K562 (cell line): ENCODE measurements at regions not wholly inside any gene's neighbourhood (a gene's known extent, or its start where the extent isn't known, plus 50 kb on each side); places are given as distances from the start of the nearest gene placed in this dataset.

Source experiments
- ATAC-seq: fragments of 200-7000 bp; cut with Tn5 transposase; 3 replicates; pipeline ENCODE4 v1.9.1; 2020; ENCODE audit warnings: moderate library complexity
- BruUV-seq: library from RNA; stranded (reverse); fragments of 400-500 nt; replicated peaks from 2 replicates; lab custom pipeline; 2021; lab: Mats Ljungman, UMichigan
- CTCF ChIA-PET: fragments of 300-600 bp; formaldehyde crosslinking; extraction: SDS; loops from one replicate; lab custom pipeline; 2021; ENCODE audit warnings: low intra/inter-chr PET ratio; lab: Yijun Ruan, JAX
- POLR2A ChIA-PET: fragments of 300-600, 350-650 bp; sonication (Branson Sonifier 250); formaldehyde crosslinking; extraction: SDS; loops from one replicate; lab custom pipeline; 2021; ENCODE audit warnings: antibody characterized with exemption, inconsistent platforms; lab: Yijun Ruan, JAX
- DNase-seq, 4 experiments: peaks; one replicate each; pipeline versions ENCODE4 v3.0.0 to v3.0.0-alpha.2; 2011 to 2018; ENCODE audit warnings: low spot score in 3 of 4, mixed read lengths in 3 of 4; ENCODE audit errors: extremely low read depth in 1 of 4
- FAIRE-seq: peaks from 2 replicates; lab custom pipeline; 2011; peaks lifted over from hg19 to GRCh38; lab: Jason Lieb, UNC
- H2AFZ ChIP-seq: 2 replicates; pipeline ENCODE4 v1.6.0; 2011; ENCODE audit warnings: low read depth, low read length, control low read depth, inconsistent platforms
- H3K27ac ChIP-seq: fragments of 200-600 bp; 3 replicates; pipeline ENCODE4 v1.8.0; 2011; ENCODE audit warnings: low read depth, mild to moderate bottlenecking, control low read depth, inconsistent platforms, low read length, moderate library complexity, mixed read lengths; ENCODE audit errors: extremely low read depth
- H3K27me3 ChIP-seq, 2 experiments: fragments of 300-600 bp in 1 of 2; 2 replicates in 1 of 2; 3 replicates in 1 of 2; pipeline versions ENCODE4 v1.6.0 to v1.8.0; 2011; ENCODE audit warnings: inconsistent platforms in 2 of 2, low read length in 2 of 2, mild to moderate bottlenecking in 1 of 2, mixed read lengths in 1 of 2, moderate library complexity in 1 of 2; ENCODE audit not compliant: control insufficient read depth in 2 of 2, insufficient read depth in 2 of 2
- H3K36me3 ChIP-seq: fragments of 300-600 bp; 3 replicates; pipeline ENCODE4 v1.8.0; 2011; ENCODE audit warnings: mild to moderate bottlenecking, low read length, inconsistent platforms; ENCODE audit not compliant: control insufficient read depth, insufficient read depth
- H3K4me1 ChIP-seq, 2 experiments: fragments of 200-600 bp in 1 of 2; replicated peaks in 1 of 2; 2 replicates in 1 of 2; 3 replicates in 1 of 2; pipeline versions ENCODE4 v1.5.1 to v1.8.0; 2011; ENCODE audit warnings: inconsistent platforms in 2 of 2, low read length in 2 of 2, mild to moderate bottlenecking in 1 of 2, mixed read lengths in 1 of 2, moderate library complexity in 1 of 2; ENCODE audit not compliant: control insufficient read depth in 2 of 2, insufficient read depth in 2 of 2
- H3K4me2 ChIP-seq: 2 replicates; pipeline ENCODE4 v1.6.1; 2011; ENCODE audit warnings: low read length, control low read depth, inconsistent platforms, mixed read lengths; ENCODE audit not compliant: insufficient read depth
- H3K4me3 ChIP-seq: fragments of 200-600 bp; sonication (generic), shearing (Covaris generic); 2 replicates; pipeline ENCODE4 v1.5.1; 2016; ENCODE audit warnings: control low read depth, inconsistent platforms
- H3K79me2 ChIP-seq: fragments of 200-600 bp; 3 replicates; pipeline ENCODE4 v1.8.0; 2011; ENCODE audit warnings: low read length, inconsistent platforms; ENCODE audit not compliant: control insufficient read depth, insufficient read depth
- H3K9ac ChIP-seq, 2 experiments: 2 replicates each; pipeline versions ENCODE4 v1.6.0 to v1.6.1; 2011; ENCODE audit warnings: low read depth in 2 of 2, low read length in 2 of 2, control low read depth in 1 of 2, inconsistent platforms in 1 of 2, mild to moderate bottlenecking in 1 of 2, mixed read lengths in 1 of 2; ENCODE audit not compliant: insufficient read depth in 1 of 2
- H3K9me1 ChIP-seq: one replicate; pipeline ENCODE4 v1.6.0; 2011; ENCODE audit warnings: inconsistent platforms, mild to moderate bottlenecking, low read length, moderate library complexity; ENCODE audit not compliant: control insufficient read depth, insufficient read depth
- H3K9me3 ChIP-seq: replicated peaks from 2 replicates; pipeline ENCODE4 v1.5.1; 2011; ENCODE audit warnings: low read depth, low read length, inconsistent platforms; ENCODE audit not compliant: control insufficient read depth, insufficient read depth
- H4K20me1 ChIP-seq: replicated peaks from 2 replicates; pipeline ENCODE4 v1.6.1; 2011; ENCODE audit warnings: low read length, inconsistent platforms, mixed read lengths; ENCODE audit not compliant: control insufficient read depth, insufficient read depth
- ARID1B ChIP-seq: fragments of 450-650 bp; IDR thresholded peaks from 2 replicates; pipeline ENCODE4 v1.6.1; 2016; ENCODE audit warnings: antibody characterized with exemption, mild to moderate bottlenecking, inconsistent platforms
- BRCA1 ChIP-seq, 2 experiments: fragments of 450-650 bp in 1 of 2; sonication (generic) in 1 of 2; formaldehyde crosslinking in 1 of 2; IDR thresholded peaks; 2 replicates each; pipeline versions ENCODE4 v1.5.0 to v1.6.1; 2017 to 2020; ENCODE audit warnings: mild to moderate bottlenecking in 1 of 2, missing genetic modification reagents in 1 of 2
- CREB5 ChIP-seq: fragments of 250-450 bp; sonication (Bioruptor Pico); IDR thresholded peaks from 2 replicates; pipeline ENCODE4 v1.5.0; 2020; ENCODE audit warnings: mild to moderate bottlenecking
- EGR1 ChIP-seq: fragments of 450-650 bp; conservative IDR thresholded peaks from 2 replicates; pipeline ENCODE4 v1.6.1; 2017; ENCODE audit warnings: mild to moderate bottlenecking
- PCBP1 ChIP-seq: fragments of 200-400 bp; formaldehyde crosslinking; IDR thresholded peaks from 2 replicates; pipeline ENCODE4 v1.6.1; 2018; ENCODE audit warnings: mild to moderate bottlenecking, low read depth, low read length; ENCODE audit not compliant: poor library complexity, severe bottlenecking
- PHF21A ChIP-seq: fragments of 450-650 bp; IDR thresholded peaks from 2 replicates; pipeline ENCODE4 v1.6.1; 2017; ENCODE audit warnings: low read depth, borderline replicate concordance
- SIRT6 ChIP-seq: IDR thresholded peaks from one replicate; pipeline ENCODE4 v1.6.1; 2012; ENCODE audit warnings: low read depth, mild to moderate bottlenecking, control low read depth, inconsistent platforms, low read length, moderate library complexity
- ZNF232 ChIP-seq: sonication (generic); formaldehyde crosslinking; IDR thresholded peaks from 2 replicates; pipeline ENCODE4 v1.8.0; 2022; ENCODE audit warnings: mild to moderate bottlenecking, missing genetic modification reagents
- WGBS: fragments of 100-300 bp; shearing (Covaris generic); methylation state at CpG from one replicate; pipeline ENCODE4 v1.1.6; 2016; ENCODE audit warnings: low coverage, mixed read lengths; ENCODE audit not compliant: insufficient coverage; ENCODE audit errors: missing lambda C conversion rate; 5-methylcytosine and 5-hydroxymethylcytosine counted together
- in situ Hi-C: fragments of 300-500 bp; cut with MboI; formaldehyde crosslinking; loops from 4 replicates; pipeline ENCODE4 v1.15.0; 2018; ENCODE audit warnings: inconsistent platforms, mixed read lengths
- intact Hi-C: fragments of 100-400 bp; cut with micrococcal nuclease; formaldehyde crosslinking; loops from 2 replicates; pipeline ENCODE4 v1.14.2; 2022
- TF ChIP-seq, protein P1 (sequence below): fragments of 450-650 bp; IDR thresholded peaks from 2 replicates; pipeline ENCODE4 v1.7.0; 2016; ENCODE audit warnings: borderline replicate concordance

DNA sequence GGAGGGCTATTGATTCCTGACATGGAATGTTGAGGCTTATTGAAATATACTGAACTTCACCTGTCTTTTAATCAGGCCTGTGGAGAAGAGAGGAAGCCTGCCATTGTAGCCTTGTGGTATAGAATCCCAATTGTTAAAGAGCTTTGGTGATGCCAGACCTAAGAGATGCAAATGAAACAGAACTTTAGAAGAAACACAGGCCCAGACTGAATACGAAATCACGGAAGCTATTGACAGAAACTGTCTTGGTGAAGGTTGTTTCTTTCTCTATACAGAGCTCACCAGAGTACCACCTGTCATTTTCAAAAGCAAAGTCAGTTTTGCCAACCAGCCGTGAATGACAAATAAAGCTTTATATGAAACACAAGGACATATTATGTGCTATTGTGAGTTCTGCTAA, 660.3 kb downstream of the ISL1 start:
- Histone ChIP-seq H4K20me1 (no peaks in the 10 kb centered on the region), H3K9me1 (no peaks in the 10 kb centered on the region), H3K27me3 (no peaks in the 10 kb centered on the region), H3K9me3 (no peaks in the 10 kb centered on the region), H2AFZ (no peak overlapping the region), H3K4me1 (no peaks in the 10 kb centered on the region), H3K27ac (no peak overlapping the region), H3K4me3 (no peak overlapping the region), H3K9ac (no peak overlapping the region), H3K79me2 (no peaks in the 10 kb centered on the region), H3K36me3 (no peaks in the 10 kb centered on the region), H3K4me2 (no peak overlapping the region)
- in situ Hi-C loops: no loop called here
- no TSS peak for BruUV-seq
- FAIRE-seq (no peak), ATAC-seq (no peak), DNase-seq (no peak)
- ChIA-PET CTCF (no interaction called here), POLR2A (no interaction called here)
- 0% methylated on average over 3 of the region's 3 CpGs for WGBS
- intact Hi-C loops: no loop called here
- TF ChIP-seq ZNF232 (no peak), PCBP1 (no peak), EGR1 (no peak), CREB5 (CRISPR knock-in tag) (no peak), ARID1B (no peak), PHF21A (no peak), BRCA1 (IDR thresholded peaks at IDR 0.05) (no peak), BRCA1 (CRISPR knock-in tag; IDR thresholded peaks at IDR 0.05) (no peak), SIRT6 (no peak)
- TF ChIP-seq, protein P1, sequence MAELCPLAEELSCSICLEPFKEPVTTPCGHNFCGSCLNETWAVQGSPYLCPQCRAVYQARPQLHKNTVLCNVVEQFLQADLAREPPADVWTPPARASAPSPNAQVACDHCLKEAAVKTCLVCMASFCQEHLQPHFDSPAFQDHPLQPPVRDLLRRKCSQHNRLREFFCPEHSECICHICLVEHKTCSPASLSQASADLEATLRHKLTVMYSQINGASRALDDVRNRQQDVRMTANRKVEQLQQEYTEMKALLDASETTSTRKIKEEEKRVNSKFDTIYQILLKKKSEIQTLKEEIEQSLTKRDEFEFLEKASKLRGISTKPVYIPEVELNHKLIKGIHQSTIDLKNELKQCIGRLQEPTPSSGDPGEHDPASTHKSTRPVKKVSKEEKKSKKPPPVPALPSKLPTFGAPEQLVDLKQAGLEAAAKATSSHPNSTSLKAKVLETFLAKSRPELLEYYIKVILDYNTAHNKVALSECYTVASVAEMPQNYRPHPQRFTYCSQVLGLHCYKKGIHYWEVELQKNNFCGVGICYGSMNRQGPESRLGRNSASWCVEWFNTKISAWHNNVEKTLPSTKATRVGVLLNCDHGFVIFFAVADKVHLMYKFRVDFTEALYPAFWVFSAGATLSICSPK: no peak
